ENCODE measurements at regions not wholly inside any gene's neighbourhood (a gene's known extent, or its start where the extent isn't known, plus 50 kb on each side); places are given as distances from the start of the nearest gene placed in this dataset.

GRCh38 chr6:6886171-6886885 is 221.4 kb upstream of the RREB1 start:
- no peak overlapping the region for H3K27ac ChIP-seq
- TF ChIP-seq CTCF (conservative IDR thresholded peaks at IDR 0.05), result no peak
- TF ChIP-seq ZFX (IDR thresholded peaks at IDR 0.05), result no peak

- TF ChIP-seq CTCF (conservative IDR thresholded peaks at IDR 0.05), result no peak
- no peak for TF ChIP-seq ZFX (IDR thresholded peaks at IDR 0.05)
- H3K27ac ChIP-seq, result no peak overlapping the region
Measured at GRCh38 chr6:6886886-6887285, 220.9 kb upstream of the RREB1 start.

- no peak for TF ChIP-seq CTCF (conservative IDR thresholded peaks at IDR 0.05)
- TF ChIP-seq ZFX (IDR thresholded peaks at IDR 0.05), result no peak
- no peak overlapping the region for H3K27ac ChIP-seq
Measured at GRCh38 chr6:6889601-6890000, 218.2 kb upstream of the RREB1 start.

- TF ChIP-seq CTCF (conservative IDR thresholded peaks at IDR 0.05) (no peak), ZFX (IDR thresholded peaks at IDR 0.05) (no peak)
- H3K27ac ChIP-seq, result no peak overlapping the region
Measured at GRCh38 chr6:6890400-6890858, 217.3 kb upstream of the RREB1 start.

GRCh38 chr6:6891125-6891721 is 216.5 kb upstream of the RREB1 start:
- H3K27ac ChIP-seq, result no peak overlapping the region
- TF ChIP-seq CTCF (conservative IDR thresholded peaks at IDR 0.05), result no peak

- H3K27ac ChIP-seq, result no peak overlapping the region
Measured at GRCh38 chr6:6891949-6892461, 215.8 kb upstream of the RREB1 start.

More at GRCh38 chr6:6891949-6892461, 215.8 kb upstream of the RREB1 start:
- TF ChIP-seq CTCF (conservative IDR thresholded peaks at IDR 0.05) (no peak), ZFX (IDR thresholded peaks at IDR 0.05) (no peak)
